Vagina (tissue), 2 donors: ENCODE measurements at regions not wholly inside any gene's neighbourhood (a gene's known extent, or its start where the extent isn't known, plus 50 kb on each side); places are given as distances from the start of the nearest gene placed in this dataset.

Source experiments
- CTCF ChIP-seq, 3 experiments: fragments of 450-650 bp in 2 of 3; fragments of 200-600 bp in 1 of 3; sonication (generic) in 1 of 3; IDR thresholded peaks; one replicate each; pipeline ENCODE4 v1.5.1; 2017 to 2019; ENCODE audit warnings: antibody characterized with exemption in 3 of 3, mild to moderate bottlenecking in 2 of 3, moderate library complexity in 2 of 3
- POLR2A ChIP-seq, 2 donors: fragments of 450-650 bp; IDR thresholded peaks; one replicate each; pipeline ENCODE4 v1.6.1; 2017; ENCODE audit warnings: antibody characterized with exemption in 2 of 2, mild to moderate bottlenecking in 2 of 2, moderate library complexity in 2 of 2
- POLR2AphosphoS5 ChIP-seq, 2 donors: sonication (generic); formaldehyde crosslinking; IDR thresholded peaks; one replicate each; pipeline ENCODE4 v1.9.0; 2017; ENCODE audit warnings: antibody characterized with exemption in 2 of 2, mild to moderate bottlenecking in 2 of 2, low read depth in 1 of 2; ENCODE audit not compliant: insufficient read depth in 1 of 2

- TF ChIP-seq CTCF (IDR thresholded peaks at IDR 0.05), result no peak
- no peak for TF ChIP-seq POLR2A (IDR thresholded peaks at IDR 0.05)
- TF ChIP-seq POLR2AphosphoS5 (IDR thresholded peaks at IDR 0.05; ENCODE audit: insufficient read depth in 1 of 2, low read depth in 1 of 2), result no peak
Observed at GRCh38 chr2:34851804-34852203, 1252.7 kb upstream of the FAM98A start.
